Astrocyte (in vitro differentiated cells and primary cell): ENCODE measurements at regions not wholly inside any gene's neighbourhood (a gene's known extent, or its start where the extent isn't known, plus 50 kb on each side); places are given as distances from the start of the nearest gene placed in this dataset.

Source experiments
- DNase-seq: peaks from one replicate; pipeline ENCODE4 v3.0.0-alpha.2; 2010; ENCODE audit warnings: low read depth
- FAIRE-seq: peaks from 2 replicates; lab custom pipeline; 2011; peaks lifted over from hg19 to GRCh38; lab: Jason Lieb, UNC
- H2AFZ ChIP-seq: 2 replicates; pipeline ENCODE4 v1.6.0; 2012; ENCODE audit warnings: low read depth, low read length, inconsistent platforms
- H3K27ac ChIP-seq: 2 replicates; pipeline ENCODE4 v1.5.1; 2011; ENCODE audit warnings: low read depth, low read length, inconsistent platforms
- H3K27me3 ChIP-seq: 2 replicates; pipeline ENCODE4 v1.6.0; 2011; ENCODE audit warnings: low read length, inconsistent platforms; ENCODE audit not compliant: insufficient read depth
- H3K36me3 ChIP-seq: 2 replicates; pipeline ENCODE4 v1.5.1; 2011; ENCODE audit warnings: low read length, inconsistent platforms; ENCODE audit not compliant: insufficient read depth
- H3K4me1 ChIP-seq: 2 replicates; pipeline ENCODE4 v1.5.1; 2011; ENCODE audit warnings: low read length, inconsistent platforms; ENCODE audit not compliant: insufficient read depth
- H3K4me2 ChIP-seq: 2 replicates; pipeline ENCODE4 v1.6.0; 2012; ENCODE audit warnings: low read length, inconsistent platforms
- H3K4me3 ChIP-seq: 2 replicates; pipeline ENCODE4 v1.5.1; 2011; ENCODE audit warnings: low read depth, mild to moderate bottlenecking, low read length, inconsistent platforms; ENCODE audit not compliant: insufficient read depth
- H3K79me2 ChIP-seq: 2 replicates; pipeline ENCODE4 v1.6.0; 2012; ENCODE audit warnings: mild to moderate bottlenecking, low read length, inconsistent platforms; ENCODE audit not compliant: insufficient read depth
- H3K9ac ChIP-seq: 2 replicates; pipeline ENCODE4 v1.6.0; 2012; ENCODE audit warnings: mild to moderate bottlenecking, low read length, inconsistent platforms
- H3K9me3 ChIP-seq: 2 replicates; pipeline ENCODE4 v1.5.1; 2012; ENCODE audit warnings: low read depth, mild to moderate bottlenecking, low read length, inconsistent platforms; ENCODE audit not compliant: insufficient read depth
- H4K20me1 ChIP-seq: 2 replicates; pipeline ENCODE4 v1.6.0; 2012; ENCODE audit warnings: low read length, inconsistent platforms; ENCODE audit not compliant: insufficient read depth
- H3K27ac Mint-ChIP-seq: one replicate; pipeline ENCODE4 v1.8.0; 2021; ENCODE audit warnings: mild to moderate bottlenecking, mixed read lengths; ENCODE audit not compliant: unreplicated experiment
- H3K27me3 Mint-ChIP-seq: one replicate; pipeline ENCODE4 v1.8.0; 2021; ENCODE audit warnings: low read depth, mixed read lengths; ENCODE audit not compliant: unreplicated experiment
- H3K36me3 Mint-ChIP-seq: one replicate; pipeline ENCODE4 v1.8.0; 2021; ENCODE audit warnings: low read depth, mixed read lengths; ENCODE audit not compliant: unreplicated experiment
- H3K4me1 Mint-ChIP-seq: one replicate; pipeline ENCODE4 v1.8.0; 2021; ENCODE audit warnings: low read depth, mixed read lengths; ENCODE audit not compliant: unreplicated experiment
- H3K4me3 Mint-ChIP-seq: one replicate; pipeline ENCODE4 v1.8.0; 2021; ENCODE audit warnings: mild to moderate bottlenecking, moderate library complexity, mixed read lengths; ENCODE audit not compliant: unreplicated experiment
- H3K9me3 Mint-ChIP-seq: one replicate; pipeline ENCODE4 v1.8.0; 2021; ENCODE audit warnings: mild to moderate bottlenecking, mixed read lengths; ENCODE audit not compliant: unreplicated experiment
- EZH2 ChIP-seq: IDR thresholded peaks from 2 replicates; pipeline ENCODE4 v1.6.1; 2012; ENCODE audit warnings: mild to moderate bottlenecking, low read length, inconsistent platforms; ENCODE audit not compliant: insufficient read depth
- TF ChIP-seq, protein P1 (sequence below): IDR thresholded peaks from 2 replicates; pipeline ENCODE4 v1.5.1; 2011; ENCODE audit warnings: low read depth, mild to moderate bottlenecking, inconsistent platforms, low read length, moderate library complexity; ENCODE audit not compliant: insufficient read depth

DNA sequence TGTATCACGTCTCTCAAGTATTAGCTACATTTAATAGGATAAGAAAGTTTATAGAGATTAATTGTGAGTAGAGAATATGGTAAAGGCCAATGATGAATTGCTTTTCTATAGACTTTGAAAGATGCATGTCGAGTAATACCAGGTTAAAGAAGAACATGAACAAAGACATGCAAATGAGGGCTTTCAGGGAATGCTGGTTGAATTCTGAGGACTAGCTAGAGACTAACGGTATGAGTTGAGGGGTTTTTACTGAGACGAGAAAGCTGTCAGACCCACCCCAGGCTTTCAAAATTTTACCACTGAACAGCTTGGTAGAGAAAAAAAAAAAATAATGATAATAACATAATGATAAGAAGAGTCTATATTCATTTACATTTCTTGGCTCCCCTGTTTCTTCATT lies 796.0 kb upstream of the CDH8 start:
- Mint-ChIP-seq H3K4me3 (no peak overlapping the region), H3K27ac (no peak overlapping the region)

DNA sequence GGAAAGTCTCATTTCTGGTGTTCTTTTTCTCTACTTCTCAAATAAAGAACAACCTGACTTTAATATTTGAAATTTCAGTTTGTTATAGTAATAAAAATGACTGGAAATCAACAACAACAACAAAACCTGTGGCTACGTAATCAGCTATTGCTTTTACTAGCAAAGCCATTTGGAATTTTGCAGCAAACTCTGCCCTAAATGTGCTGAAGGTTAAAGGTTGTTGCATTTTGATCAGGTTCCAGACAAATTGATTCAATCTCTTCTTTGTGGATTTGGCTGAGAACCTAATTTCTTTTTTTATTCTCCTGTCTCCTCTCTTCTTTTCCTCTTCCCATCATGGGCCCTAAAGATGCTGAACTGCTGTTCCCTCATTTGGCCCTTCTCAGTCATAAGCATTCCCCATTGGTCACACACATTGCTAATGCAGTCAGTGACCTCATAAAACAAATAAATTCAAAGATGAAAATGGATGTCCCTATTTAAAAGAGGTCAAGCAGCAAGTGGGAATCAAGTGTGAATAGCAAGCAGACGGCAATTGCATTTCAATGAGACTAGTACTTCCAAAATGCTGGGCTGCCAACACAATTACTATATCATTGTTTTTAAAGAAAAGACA lies 795.1 kb upstream of the CDH8 start:
- no peaks in the 10 kb centered on the region for H3K27me3 Mint-ChIP-seq
- H3K9me3 Mint-ChIP-seq: peaks cover 2% of the 10 kb centered on the region
- no peak for DNase-seq
- no peak for FAIRE-seq
- H3K9ac ChIP-seq: no peak overlapping the region
- H3K4me3 ChIP-seq: no peak overlapping the region
- H3K4me2 ChIP-seq: no peak overlapping the region
- no peak overlapping the region for H2AFZ ChIP-seq
- H3K4me1 Mint-ChIP-seq: no peaks in the 10 kb centered on the region
- H3K27ac Mint-ChIP-seq: no peak overlapping the region
- no peaks in the 10 kb centered on the region for H3K27me3 ChIP-seq
- no peaks in the 10 kb centered on the region for H3K36me3 ChIP-seq
- no peak overlapping the region for H3K27ac ChIP-seq
- no peaks in the 10 kb centered on the region for H3K9me3 ChIP-seq
- no peak for TF ChIP-seq EZH2
- TF ChIP-seq, protein P1, sequence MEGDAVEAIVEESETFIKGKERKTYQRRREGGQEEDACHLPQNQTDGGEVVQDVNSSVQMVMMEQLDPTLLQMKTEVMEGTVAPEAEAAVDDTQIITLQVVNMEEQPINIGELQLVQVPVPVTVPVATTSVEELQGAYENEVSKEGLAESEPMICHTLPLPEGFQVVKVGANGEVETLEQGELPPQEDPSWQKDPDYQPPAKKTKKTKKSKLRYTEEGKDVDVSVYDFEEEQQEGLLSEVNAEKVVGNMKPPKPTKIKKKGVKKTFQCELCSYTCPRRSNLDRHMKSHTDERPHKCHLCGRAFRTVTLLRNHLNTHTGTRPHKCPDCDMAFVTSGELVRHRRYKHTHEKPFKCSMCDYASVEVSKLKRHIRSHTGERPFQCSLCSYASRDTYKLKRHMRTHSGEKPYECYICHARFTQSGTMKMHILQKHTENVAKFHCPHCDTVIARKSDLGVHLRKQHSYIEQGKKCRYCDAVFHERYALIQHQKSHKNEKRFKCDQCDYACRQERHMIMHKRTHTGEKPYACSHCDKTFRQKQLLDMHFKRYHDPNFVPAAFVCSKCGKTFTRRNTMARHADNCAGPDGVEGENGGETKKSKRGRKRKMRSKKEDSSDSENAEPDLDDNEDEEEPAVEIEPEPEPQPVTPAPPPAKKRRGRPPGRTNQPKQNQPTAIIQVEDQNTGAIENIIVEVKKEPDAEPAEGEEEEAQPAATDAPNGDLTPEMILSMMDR: no peak
- H3K4me3 Mint-ChIP-seq: no peak overlapping the region
- no peaks in the 10 kb centered on the region for H3K79me2 ChIP-seq
- no peaks in the 10 kb centered on the region for H4K20me1 ChIP-seq
- H3K4me1 ChIP-seq: no peaks in the 10 kb centered on the region
- H3K36me3 Mint-ChIP-seq: no peaks in the 10 kb centered on the region

More for the DNA sequence above, 796.0 kb upstream of the CDH8 start:
- Mint-ChIP-seq H3K36me3 (no peaks in the 10 kb centered on the region), H3K4me1 (no peaks in the 10 kb centered on the region), H3K27me3 (no peaks in the 10 kb centered on the region), H3K9me3 (peaks cover 2% of the 10 kb centered on the region)
- DNase-seq: no peak
- Histone ChIP-seq H2AFZ (no peak overlapping the region), H3K27ac (no peak overlapping the region), H3K9ac (no peak overlapping the region), H3K36me3 (no peaks in the 10 kb centered on the region), H3K79me2 (no peaks in the 10 kb centered on the region), H3K4me3 (no peak overlapping the region), H3K4me1 (no peaks in the 10 kb centered on the region), H3K27me3 (no peaks in the 10 kb centered on the region), H3K4me2 (no peak overlapping the region), H4K20me1 (no peaks in the 10 kb centered on the region), H3K9me3 (peaks cover under 1% of the 10 kb centered on the region)
- no peak for TF ChIP-seq EZH2
- TF ChIP-seq, protein P1: no peak
- FAIRE-seq: no peak

DNA sequence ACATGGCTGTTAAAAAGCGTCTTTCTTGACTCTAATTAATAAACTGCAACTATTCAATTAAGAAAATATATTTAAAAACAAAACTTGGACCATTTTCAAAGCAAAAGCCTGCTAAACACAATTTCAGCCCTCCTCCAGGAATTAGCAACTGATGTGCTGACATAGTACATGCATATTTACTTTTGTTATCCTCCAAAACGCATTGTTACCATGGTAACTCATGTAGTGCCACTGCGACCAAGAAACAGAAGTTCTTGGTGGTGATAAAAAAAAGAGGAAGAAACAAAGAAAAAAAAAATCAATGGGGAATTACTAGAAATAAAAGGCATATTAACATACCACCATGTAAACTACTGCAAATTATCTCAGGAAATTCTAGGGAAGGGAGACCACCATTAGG lies 793.4 kb upstream of the CDH8 start:
- Histone ChIP-seq H3K4me3 (no peak overlapping the region), H3K4me2 (no peak overlapping the region), H2AFZ (no peak overlapping the region), H3K79me2 (no peaks in the 10 kb centered on the region), H3K9me3 (no peaks in the 10 kb centered on the region), H3K9ac (no peak overlapping the region), H3K27ac (no peak overlapping the region), H4K20me1 (no peaks in the 10 kb centered on the region), H3K27me3 (no peaks in the 10 kb centered on the region), H3K36me3 (no peaks in the 10 kb centered on the region), H3K4me1 (no peaks in the 10 kb centered on the region)
- FAIRE-seq (no peak), DNase-seq (no peak)
- Mint-ChIP-seq H3K27me3 (no peaks in the 10 kb centered on the region), H3K4me3 (no peak overlapping the region), H3K27ac (no peak overlapping the region), H3K9me3 (peaks cover 2% of the 10 kb centered on the region), H3K4me1 (no peaks in the 10 kb centered on the region), H3K36me3 (no peaks in the 10 kb centered on the region)
- no peak for TF ChIP-seq EZH2
- TF ChIP-seq, protein P1: no peak
